HG03175 (cell line): ENCODE measurements at regions not wholly inside any gene's neighbourhood (a gene's known extent, or its start where the extent isn't known, plus 50 kb on each side); places are given as distances from the start of the nearest gene placed in this dataset.
"Not testable (repeated sequence)": the region's sequence is repeated elsewhere in the genome, so short reads cannot be mapped to it uniquely, and the experiment has no call there.

Experiments
- ATAC-seq: cut with Tn5 transposase; IDR thresholded peaks from one replicate; pipeline ENCODE4 v1.9.1; 2021; ENCODE audit warnings: mild to moderate bottlenecking, moderate library complexity; ENCODE audit not compliant: unreplicated experiment

DNA sequence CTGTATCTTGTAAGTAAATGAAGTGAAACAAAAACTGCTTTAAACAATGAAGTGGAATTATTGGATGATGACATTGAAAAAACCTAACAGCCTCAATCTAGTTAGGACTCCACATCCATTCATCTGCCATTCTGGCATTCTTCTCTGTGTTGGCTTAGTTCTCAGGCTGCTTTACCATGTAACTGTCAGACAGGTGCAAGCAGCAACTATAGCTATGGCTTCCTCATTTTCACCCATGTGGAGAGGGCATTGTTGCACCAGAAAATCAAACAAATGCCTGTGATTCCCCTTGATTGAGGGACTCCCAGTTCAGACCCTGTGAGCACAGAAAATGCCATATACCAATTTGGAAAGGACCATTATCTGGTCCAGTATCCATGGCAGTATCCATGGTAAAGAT is 129.5 kb upstream of the NYAP2 start:
- ATAC-seq = no peak

- ATAC-seq = no peak
Observed at GRCh38 chr2:225254363-225254762, 145.1 kb upstream of the NYAP2 start.

DNA sequence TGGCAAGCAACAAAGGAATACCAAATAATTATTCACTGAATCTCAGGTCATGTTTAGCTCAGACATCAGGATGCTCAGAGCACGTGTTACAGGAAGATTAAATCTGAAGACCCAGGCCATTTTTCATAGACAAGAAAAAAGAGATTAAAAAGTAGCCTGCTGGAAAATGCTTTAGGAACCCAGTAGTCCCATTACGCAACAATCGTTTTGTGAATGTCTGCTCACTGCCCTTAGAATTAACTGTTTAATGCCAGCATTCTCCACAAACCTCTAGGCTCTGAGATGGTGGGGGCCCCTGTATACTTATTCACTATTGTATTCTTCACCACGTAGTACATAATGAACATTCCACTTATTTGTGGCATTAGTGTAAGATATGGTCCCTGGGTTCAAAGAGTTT is 154.6 kb upstream of the NYAP2 start:
- ATAC-seq = no peak

DNA sequence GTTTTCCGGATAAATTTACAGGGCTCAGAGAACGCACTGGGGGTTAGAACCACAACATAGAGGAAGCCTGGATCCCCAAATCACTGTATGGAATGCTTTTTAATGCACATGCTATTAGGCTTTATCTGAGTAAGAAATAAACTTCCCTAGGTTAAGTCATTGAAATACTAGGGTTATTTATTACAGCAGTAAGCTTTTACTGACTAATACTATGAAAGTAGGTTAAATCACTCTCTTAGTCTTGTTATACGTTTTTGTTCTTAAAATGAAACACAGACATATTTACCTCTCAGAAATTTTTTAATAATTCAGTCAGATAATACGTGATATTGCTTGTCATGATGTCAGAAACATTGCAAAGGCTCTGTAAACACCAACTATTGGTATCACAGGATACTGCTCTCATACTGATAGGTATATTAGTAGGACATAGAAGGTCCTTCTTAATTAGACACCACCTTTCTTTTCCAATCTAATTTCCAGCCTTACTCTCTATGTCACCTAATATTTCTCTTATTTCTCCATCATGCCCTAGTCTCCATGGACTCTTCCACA is 162.7 kb upstream of the NYAP2 start:
- ATAC-seq = no peak

DNA sequence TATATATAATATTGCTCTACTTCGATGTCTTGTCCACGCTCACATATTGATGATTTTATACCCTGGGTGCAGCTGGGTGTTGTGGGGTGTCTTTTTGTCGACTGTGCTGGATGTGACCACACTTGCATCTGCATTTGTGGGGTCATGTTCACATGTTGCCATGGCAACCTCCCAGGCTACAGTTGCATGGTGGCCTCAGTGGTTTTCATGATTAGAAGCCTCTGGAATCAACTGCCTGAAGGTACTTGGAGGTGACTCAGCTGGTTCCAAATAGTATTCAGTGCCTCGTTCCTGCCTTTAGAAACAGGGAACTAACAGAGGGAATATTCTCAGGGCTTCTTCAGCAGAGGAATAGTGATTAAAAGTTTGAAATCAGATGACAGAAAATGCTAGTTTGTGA is 166.3 kb upstream of the NYAP2 start:
- ATAC-seq = no peak

- ATAC-seq = no peak
Observed at GRCh38 chr2:225231900-225232299, 167.6 kb upstream of the NYAP2 start.

GRCh38 chr2:225229346-225229745 is 170.2 kb upstream of the NYAP2 start:
- not testable (repeated sequence) for ATAC-seq

DNA sequence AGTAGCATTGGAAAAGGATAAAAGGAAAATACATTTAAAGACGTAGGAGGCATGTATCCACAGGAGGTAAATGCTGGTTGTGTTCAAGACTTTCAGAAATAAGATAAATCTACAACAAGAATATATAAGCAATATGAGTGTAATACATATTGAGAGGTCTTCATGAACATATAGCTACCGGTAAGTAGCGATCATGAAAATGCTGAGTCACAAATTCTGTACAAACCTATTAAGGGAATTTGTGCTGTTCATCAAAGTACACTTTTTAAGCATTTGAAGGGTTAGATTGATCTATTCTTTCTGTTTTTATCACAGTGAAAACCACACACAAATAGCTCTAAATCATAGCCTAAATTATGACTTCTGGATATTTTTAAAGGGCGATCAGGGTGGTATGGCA is 173.1 kb upstream of the NYAP2 start:
- no peak for ATAC-seq

- no peak for ATAC-seq
Observed at GRCh38 chr2:225223301-225223700, 176.2 kb upstream of the NYAP2 start.

DNA sequence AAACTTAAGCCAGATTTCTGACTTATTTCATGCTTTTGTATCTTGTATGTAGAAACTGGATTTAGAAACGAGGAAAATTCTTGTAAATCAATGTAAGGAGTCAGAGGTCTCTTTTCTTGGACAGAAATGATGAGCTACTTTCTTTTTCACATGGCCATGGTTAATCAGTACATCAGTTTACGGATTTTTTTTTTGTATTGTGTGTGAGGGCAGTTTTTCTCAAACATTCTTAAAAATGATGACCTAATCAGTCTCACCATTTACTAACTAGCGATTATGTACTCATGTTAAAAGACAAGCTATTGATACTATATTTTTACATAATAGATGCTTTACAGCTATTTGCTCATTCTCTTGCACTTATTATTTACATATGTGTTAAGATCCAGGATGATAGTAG is 165.2 kb upstream of the DOCK10 start:
- ATAC-seq = no peak

DNA sequence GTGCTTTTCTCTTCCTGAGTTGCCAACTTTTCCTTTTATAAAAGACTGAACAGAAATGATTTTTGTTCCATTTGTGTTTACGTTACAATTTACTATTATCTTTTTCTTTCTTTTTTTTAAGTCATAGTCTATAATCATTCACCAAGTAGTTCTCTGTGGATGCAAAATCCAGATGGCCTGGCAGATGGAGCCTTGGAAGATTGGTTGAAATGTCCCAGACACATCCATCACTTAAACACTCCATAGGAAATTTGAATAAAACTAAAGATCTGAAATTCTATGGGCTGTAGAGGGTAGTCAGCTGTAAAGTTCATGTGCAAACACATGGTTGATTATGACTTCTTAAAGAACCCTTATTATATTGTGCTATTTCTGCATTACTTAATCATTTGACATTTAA is 164.8 kb upstream of the DOCK10 start:
- no peak for ATAC-seq

DNA sequence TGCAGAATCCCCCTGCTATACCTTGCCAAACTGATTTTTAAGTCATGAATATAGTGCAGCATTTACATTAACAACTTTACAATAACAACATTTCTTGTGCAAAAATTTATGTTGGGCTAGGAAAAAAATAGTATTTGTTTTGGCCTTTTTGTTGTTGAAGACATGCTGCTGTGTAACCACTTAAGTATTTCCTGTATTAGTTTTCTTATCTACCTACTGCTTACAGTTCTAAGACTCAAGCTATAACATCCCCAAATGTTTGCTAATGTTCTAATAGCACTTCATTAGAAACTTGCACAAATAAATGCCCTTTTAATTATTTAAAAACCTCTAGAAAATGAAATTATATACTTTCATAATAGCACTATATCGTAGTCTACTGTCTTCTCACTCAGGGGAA is 154.3 kb upstream of the DOCK10 start:
- ATAC-seq = no peak

GRCh38 chr2:225192869-225193268 is 150.6 kb upstream of the DOCK10 start:
- no peak for ATAC-seq

- no peak for ATAC-seq
Observed at GRCh38 chr2:225190987-225191386, 148.7 kb upstream of the DOCK10 start.

GRCh38 chr2:225184948-225185347 is 142.7 kb upstream of the DOCK10 start:
- no peak for ATAC-seq

- no peak for ATAC-seq
Observed at GRCh38 chr2:225182126-225182525, 139.9 kb upstream of the DOCK10 start.

- no peak for ATAC-seq
Observed at GRCh38 chr2:225177098-225177497, 134.8 kb upstream of the DOCK10 start.

DNA sequence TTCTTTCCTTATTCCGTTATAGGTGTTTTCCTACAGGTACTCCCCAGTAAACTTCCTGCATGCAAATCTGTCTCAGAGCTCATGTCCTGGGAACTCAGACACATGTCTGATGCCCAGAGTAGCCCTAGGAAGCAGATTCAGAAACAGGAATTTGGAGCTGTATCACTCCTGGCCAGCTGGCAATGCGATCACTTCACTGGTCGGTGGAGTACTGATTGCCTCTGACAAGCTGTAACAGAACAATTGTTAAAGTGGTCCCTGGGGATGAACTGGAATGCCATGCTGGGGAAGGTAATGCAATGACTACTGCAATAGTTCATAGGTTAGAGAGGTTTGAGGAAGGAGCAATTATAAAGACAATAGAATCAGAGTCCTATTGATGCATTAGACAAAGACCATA is 131.6 kb upstream of the DOCK10 start:
- ATAC-seq = no peak

GRCh38 chr2:225171350-225171749 is 129.1 kb upstream of the DOCK10 start:
- ATAC-seq = no peak

DNA sequence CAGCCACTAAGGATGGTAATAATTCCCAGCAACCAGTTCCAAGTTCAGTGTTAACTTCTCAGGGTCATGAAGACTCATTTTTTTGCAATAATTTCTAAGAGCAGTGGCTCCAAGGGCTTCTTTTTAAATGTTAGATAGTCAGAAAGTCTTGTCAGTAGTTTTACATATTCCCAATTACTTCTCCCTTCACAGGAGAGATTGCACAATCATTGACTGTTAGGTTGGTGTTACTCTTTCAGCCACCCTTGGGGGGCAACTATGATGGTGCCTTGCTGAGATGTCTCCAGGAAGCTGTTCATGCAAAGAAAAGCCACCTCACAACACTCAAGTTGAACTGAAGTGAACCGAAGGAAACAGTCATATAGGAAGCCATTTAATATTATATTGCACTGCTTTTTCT is 127.9 kb upstream of the DOCK10 start:
- no peak for ATAC-seq

- ATAC-seq = no peak
Observed at GRCh38 chr2:225169396-225169795, 127.1 kb upstream of the DOCK10 start.

DNA sequence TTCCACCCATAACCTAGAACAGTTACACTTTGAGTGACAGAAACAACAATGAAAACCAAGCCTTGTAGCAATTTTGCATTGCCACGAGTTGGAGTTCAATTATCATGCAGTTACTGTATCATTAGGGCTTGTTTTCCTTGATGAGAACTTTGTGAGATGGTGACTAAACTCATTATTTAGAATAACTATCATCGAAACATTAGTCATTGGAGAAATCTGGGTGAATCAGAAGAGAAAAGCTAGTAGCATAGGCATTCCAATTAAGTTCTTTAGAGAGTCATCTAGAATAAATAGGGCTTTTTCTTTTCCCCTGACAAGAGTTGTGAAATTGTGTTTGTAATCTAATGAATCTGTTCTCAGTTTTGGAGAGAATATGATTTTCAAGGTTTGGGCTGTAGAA is 122.8 kb upstream of the DOCK10 start:
- ATAC-seq = no peak

DNA sequence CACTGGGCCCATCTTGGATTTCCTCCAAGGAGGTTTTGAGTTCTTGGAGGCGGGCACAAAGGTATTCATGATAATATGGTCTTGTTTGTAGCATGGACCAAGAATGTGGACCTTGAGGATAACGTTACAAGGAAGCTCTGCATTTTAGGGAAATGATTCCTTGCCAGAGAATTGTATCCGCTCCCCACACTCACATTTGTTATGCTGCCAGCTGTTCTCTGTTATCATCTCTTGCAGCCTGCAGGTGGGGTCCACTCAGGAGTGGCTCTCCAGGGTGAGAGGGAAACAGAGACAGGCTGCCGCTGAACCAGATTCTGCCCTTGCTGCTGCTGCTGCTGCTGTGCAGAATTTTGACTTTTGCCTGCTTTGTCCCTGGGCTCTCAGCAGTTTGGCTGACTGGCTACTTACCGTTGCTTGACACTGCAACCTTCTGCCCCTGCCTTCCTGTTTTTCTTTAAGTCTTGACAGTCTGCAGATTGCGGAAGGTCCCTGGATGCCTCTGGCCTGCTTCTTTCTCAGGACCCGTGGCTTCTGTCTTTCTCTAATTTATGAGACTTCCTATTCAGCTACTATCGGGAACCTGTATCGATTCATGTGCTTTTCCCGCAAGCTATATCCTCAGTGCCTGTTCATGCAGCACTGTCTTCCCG is 122.3 kb upstream of the DOCK10 start:
- no peak for ATAC-seq
